B cell (primary cell): ENCODE measurements at regions not wholly inside any gene's neighbourhood (a gene's known extent, or its start where the extent isn't known, plus 50 kb on each side); places are given as distances from the start of the nearest gene placed in this dataset.

ENCODE experiments used
- EZH2 ChIP-seq: IDR thresholded peaks from 2 replicates; pipeline ENCODE4 v1.6.1; 2012; ENCODE audit warnings: borderline replicate concordance, low read depth, mild to moderate bottlenecking, moderate library complexity, low read length; ENCODE audit not compliant: insufficient read depth, poor library complexity, severe bottlenecking
- TF ChIP-seq, protein P1 (sequence below): fragments of 200-600 bp; IDR thresholded peaks from one replicate; pipeline ENCODE4 v1.8.0; 2022; ENCODE audit warnings: antibody characterized with exemption, mild to moderate bottlenecking

DNA sequence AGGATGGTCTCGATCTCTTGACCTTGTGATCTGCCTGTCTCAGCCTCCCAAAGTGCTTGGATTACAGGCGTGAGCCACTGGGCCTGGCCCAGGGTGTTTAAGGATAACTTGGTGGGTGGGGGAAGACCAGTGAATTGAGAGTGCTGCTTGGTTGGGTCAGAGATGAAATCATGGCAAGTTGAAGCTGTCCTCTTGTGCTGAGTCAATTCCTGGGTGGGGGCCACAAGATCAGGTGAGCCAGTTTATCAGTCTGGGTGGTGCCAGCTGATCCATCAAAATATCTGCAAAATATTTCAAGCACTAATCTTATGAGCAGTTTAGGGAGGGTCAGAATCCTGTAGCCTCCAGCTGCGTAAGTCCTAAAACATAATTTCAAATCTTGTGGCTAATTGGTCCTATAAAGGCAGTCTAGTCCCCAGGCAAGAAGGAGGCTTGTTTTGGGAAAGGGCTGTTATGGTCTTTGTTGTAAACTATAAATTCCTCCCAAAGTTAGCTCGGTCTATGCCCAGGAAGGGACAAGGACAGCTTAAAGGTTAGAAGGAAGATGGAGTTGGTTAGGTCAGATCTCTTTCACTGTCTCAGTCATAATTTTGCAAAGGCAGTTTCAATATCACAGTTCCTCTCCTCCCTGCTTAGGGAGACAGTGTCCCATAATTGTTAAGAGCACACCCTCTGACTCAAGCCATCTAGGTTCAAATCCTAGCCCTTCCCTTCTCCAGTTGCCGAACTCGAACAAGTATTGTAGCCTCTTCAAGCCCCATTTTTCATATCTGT is 66.8 kb upstream of the BACH1 start:
- TF ChIP-seq, protein P1, sequence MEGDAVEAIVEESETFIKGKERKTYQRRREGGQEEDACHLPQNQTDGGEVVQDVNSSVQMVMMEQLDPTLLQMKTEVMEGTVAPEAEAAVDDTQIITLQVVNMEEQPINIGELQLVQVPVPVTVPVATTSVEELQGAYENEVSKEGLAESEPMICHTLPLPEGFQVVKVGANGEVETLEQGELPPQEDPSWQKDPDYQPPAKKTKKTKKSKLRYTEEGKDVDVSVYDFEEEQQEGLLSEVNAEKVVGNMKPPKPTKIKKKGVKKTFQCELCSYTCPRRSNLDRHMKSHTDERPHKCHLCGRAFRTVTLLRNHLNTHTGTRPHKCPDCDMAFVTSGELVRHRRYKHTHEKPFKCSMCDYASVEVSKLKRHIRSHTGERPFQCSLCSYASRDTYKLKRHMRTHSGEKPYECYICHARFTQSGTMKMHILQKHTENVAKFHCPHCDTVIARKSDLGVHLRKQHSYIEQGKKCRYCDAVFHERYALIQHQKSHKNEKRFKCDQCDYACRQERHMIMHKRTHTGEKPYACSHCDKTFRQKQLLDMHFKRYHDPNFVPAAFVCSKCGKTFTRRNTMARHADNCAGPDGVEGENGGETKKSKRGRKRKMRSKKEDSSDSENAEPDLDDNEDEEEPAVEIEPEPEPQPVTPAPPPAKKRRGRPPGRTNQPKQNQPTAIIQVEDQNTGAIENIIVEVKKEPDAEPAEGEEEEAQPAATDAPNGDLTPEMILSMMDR = no peak
- no peak for TF ChIP-seq EZH2
